Superior temporal gyrus (tissue), 1 donor: ENCODE measurements at regions not wholly inside any gene's neighbourhood (a gene's known extent, or its start where the extent isn't known, plus 50 kb on each side); places are given as distances from the start of the nearest gene placed in this dataset.
A peak's percentile ranks its signal among the peaks of the same experiment; 100 is the strongest.
"Not testable (repeated sequence)": the region's sequence is repeated elsewhere in the genome, so short reads cannot be mapped to it uniquely, and the experiment has no call there.

Experiments used
- DNase-seq: peaks from one replicate; pipeline ENCODE4 v3.0.0-alpha.2; 2016; ENCODE audit errors: extremely low spot score

DNA sequence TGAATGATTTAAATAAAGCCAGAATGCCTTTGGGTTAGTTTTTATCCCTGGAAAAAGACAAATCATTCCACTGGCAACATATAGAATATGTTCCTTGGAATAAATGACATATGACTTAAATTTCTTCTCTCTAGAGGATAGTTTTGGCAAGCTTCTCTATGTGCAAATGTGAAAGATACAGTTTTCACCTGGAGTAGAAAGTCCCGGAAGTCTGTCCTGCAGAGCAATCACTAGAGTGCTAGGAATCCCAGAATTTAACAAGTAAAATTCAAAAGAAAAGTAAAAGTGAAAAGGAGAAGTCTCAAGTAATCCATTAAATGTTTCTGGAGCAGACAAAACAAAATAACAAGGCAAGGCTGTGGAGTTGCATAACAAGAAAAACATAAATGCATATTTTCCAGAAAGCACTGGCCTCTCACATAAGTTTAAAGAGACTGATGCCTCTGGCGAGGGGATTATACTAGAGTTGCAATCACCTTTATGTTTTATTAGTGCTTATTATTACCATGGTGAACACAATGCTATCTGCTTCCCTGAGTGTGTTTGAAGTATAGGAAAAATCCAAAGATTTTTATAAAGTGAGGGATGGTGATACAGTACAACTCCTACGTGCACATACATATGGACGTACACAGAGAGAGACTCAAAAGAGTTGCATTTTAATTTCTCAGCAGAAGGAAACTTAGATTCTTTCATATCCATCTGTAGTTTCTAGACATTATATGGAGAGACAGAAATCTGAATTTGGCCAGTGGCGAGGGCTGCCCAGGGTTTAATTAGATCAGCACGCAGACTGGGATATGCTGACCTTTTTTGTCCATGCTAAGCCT lies 188.3 kb upstream of the ANKRD55 start:
- DNase-seq: no peak

DNA sequence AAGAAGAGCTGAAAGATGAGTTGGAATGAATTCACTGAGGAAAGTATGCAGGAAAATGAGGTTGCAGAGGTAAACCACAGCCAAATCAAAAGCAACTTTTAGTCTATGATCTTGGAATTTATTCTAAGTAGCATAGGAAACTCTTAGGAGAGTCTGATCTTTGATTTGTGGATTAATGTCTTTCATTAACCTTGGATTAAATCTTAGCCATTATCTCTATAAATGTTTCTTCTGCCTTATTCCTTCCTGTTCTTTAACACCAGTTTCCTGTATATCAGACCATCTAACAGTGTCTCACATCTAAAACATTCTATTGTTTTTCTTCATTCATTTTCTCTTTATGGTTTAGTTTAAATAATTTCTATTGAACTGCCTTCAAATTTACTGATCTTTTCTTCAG lies 187.2 kb upstream of the ANKRD55 start:
- DNase-seq: no peak

DNA sequence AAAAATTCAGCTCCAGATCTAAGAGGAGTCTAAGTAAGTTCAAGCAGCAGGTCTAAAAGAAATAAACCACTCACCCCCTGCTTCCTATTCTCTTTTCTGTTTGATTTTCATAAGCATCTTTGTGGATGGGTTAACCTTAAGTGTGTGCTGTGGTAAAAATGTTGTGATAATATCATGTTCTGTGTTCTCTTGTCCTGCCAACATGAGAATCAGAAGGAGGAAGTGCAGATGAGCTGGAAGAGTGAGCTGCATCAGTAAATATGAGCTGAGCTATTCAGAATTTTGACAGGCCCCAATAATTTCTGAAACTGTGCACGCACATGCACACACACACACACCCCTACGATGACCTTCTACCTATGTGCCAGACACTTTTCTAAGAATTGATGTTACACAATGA lies 186.5 kb upstream of the ANKRD55 start:
- no peak for DNase-seq

DNA sequence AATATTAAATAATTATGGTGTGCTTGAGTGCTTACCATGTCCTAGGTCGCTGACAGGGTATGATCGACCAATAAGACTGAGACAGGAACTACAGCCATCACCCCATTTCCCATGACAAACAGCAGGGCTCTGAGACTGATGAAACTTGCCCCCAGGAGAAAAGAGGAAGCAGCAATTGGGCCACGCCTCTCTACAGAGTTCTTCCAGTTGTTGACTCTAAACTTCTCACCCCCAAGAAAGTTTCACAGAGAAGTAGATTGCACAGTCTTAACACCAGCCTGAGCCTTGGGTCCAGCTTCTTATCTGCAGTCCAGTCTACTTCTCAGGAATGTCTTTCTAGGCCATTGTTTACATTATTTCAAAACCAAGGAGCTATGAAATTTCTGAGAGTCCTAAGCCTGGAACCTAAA lies 182.2 kb upstream of the ANKRD55 start:
- no peak for DNase-seq

DNA sequence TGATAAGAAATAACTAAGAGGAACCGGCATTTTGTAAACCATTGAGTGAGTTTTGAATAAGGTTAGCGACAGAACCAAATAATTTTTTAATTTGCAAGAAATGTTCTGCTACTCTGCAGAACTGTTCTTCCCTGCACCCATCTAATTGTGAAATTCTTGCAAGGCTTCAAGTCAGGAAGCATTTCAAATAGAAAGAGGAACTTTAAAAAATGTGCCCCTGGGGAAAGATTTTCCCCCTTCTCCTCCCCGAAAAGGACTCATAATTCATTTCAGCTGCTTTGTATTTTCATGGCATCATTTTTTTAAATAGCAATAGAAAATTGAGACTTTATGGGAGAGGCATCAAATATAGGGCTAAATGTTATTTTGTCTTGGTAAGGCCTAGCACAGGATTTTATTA lies 180.9 kb upstream of the ANKRD55 start:
- DNase-seq: no peak

DNA sequence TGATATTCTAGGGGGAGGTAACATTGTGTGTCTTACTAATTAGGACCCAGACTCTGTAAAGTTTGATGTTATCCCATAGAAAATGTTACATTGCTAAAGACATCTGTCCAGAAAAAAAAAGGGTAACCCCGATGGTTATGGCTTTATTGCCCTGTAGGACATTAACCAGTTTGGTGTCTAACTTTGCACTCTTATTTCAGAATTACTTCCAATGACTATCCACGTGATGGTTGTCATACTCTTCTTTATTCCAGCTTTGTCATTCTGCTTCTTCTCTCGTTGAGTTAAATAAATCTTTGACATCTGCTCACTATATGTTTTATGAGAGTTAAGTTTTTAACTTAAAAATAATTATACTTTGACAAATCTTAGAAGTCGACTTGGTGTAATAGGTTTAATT lies 180.4 kb upstream of the ANKRD55 start:
- DNase-seq: no peak

DNA sequence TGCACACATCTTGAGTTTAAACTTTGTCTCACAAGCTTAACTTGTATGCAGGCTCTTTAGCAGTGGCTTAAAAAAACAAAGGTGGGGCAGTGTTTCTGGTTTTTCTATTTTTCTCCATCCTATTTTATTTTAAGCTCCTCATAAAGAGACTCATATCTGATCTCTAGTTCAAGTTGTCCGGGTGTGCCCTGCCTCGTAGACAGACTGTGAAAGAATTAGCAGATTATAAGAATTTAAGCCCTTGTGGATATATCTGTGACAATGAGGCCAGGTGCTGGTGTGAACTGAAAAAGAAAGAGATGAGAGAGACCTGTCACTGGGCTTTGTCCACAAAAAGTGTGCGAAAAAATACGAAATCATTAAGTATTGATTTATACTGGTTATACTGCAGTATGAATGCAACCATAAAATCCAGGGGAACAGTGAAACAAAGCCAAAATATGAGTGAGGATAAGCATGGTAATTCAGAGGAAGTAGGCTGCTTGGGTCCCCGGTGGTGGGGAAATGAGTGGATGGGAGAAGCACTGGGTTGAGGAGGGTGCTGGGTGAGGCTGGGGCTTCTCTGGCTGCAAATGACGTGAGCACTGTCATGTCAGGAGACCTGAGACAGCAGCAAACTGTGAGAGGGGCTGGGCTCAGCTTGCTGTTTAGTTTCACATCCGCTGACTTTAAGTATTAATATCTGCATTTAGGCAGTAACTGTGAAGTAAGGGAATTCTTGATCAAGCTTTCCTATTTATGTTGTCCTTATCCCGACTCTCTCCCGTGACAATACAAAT lies 179.7 kb upstream of the ANKRD55 start:
- DNase-seq: no peak

DNA sequence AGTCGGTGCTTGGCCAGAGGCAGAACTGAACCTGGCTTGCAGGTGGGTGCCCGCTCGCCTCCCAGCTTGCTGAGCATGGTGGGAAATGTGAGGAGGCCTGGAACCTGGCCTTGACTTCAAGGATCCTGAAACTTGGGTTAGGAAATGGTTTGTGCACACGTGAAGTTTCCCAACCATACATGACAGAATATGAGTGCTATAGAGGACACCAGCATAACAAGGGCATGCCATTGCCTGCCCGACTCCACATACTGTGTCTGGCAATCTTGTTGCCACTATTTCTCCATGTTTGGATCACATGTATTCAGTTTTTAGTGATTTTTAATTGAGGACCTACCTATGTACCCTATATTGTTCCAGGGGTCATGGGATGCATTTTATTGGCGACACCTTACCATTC lies 177.6 kb upstream of the ANKRD55 start:
- no peak for DNase-seq

DNA sequence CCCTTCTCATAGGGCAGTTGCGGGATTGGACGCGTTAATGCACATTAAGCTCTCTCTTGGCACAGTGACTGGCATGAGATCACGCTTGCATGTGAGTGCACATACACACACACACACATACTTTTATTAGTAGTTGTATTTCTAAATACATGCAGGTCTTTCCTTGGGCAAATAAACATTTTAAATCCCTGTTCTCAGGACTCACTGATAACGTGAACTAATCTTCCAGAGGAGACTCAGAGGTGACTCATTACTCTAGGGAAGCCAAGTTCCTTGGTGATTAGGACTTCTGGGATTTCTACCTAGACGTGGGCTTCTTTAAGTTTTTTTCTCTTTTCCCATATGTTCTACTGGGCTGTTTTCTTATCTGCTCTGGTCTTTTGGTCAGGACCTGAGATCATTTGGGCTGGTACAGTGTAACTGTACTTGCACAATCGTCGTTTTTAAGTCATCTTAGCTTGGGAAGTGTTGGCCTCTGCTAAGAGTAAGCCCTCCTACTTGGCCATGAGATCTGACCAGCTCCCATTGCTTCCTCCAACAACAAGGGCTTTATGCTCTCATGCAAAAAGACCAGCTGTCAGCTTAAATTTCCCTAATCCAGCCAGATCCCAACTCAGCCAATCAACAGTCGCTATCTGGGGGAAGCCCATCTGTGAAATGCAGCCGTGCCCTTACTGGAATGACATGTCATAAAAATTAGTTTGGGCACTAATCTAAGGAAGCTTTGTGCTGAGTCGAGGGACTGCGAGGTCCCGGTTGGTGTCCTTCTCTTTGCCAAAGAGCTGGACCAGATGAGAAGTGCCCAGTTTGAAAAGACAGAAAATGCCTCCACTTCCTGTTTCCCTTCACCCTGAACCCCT lies 176.4 kb upstream of the ANKRD55 start:
- DNase-seq: peak; percentile 49

DNA sequence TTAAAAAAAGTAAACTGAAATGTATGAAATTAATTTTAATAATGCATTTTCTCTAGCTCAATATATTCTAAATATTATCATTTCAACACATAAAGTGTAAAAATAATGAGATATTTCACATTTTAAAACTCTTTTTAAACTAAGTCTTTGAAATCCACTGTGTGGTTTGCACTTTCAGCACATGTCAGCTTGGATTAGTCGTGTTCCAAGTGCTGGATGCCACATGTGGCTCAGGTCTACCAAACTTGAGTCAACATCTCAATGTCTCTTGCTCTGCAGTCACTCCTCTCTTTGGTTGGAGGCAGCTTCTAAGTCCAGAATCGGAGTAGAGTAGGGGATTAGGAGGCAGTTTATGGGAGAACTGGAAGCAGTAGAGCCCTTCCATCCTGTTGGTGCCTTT lies 173.7 kb upstream of the ANKRD55 start:
- DNase-seq: no peak

DNA sequence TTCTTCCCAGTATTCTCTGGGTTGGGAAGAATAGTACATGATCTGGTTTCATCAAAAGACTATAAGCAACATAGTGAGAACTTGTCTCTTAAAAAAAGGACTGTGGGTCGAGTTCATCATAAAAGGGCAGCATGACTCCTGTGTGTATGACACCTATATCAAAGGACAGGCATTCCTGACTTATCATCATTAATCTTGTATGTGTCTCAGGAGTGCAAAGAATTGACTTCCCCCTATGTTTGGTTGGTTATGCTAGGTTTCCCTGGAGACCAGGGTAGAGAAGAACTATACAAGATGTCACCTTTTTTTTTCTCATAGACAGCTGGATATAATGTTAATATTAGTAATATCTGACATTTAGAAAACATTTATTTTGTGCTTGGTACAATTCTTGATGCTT lies 173.1 kb upstream of the ANKRD55 start:
- no peak for DNase-seq

DNA sequence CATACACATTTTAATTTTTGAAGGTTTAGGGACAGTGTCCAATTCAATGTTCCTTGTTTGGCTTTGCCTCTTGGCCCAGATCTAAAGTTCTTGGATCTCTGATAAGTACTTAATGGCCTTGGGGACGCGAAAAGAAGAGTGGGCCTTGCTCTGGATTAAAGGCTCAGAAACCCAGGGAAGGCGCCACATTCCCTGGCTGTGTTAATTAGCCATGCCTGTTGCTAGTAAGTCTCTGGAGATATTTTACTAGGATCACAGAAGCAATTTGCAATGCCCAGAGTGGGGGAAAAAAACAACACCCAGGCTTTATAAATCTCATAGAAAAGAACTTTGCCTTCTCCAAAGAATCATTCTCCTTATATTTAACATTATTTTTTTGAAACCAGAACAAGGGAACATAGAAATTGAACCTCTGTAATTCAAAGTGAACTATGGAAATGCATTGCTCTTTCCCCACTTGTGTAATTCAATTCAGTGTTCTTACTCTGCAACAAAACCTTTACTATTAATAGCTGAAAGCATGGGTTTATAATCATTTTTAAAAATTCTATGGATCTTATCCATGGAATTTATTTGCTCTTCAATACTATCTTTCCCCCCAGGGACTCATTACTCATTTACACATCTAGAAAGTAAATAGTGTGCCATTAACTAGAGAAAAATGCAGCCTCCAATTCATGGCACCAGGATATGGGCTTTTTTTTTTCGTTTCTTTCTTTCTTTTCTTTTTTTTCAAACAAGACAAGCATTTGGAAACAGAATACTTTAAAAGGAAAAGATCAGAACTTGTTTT lies 172.2 kb upstream of the ANKRD55 start:
- DNase-seq: no peak

DNA sequence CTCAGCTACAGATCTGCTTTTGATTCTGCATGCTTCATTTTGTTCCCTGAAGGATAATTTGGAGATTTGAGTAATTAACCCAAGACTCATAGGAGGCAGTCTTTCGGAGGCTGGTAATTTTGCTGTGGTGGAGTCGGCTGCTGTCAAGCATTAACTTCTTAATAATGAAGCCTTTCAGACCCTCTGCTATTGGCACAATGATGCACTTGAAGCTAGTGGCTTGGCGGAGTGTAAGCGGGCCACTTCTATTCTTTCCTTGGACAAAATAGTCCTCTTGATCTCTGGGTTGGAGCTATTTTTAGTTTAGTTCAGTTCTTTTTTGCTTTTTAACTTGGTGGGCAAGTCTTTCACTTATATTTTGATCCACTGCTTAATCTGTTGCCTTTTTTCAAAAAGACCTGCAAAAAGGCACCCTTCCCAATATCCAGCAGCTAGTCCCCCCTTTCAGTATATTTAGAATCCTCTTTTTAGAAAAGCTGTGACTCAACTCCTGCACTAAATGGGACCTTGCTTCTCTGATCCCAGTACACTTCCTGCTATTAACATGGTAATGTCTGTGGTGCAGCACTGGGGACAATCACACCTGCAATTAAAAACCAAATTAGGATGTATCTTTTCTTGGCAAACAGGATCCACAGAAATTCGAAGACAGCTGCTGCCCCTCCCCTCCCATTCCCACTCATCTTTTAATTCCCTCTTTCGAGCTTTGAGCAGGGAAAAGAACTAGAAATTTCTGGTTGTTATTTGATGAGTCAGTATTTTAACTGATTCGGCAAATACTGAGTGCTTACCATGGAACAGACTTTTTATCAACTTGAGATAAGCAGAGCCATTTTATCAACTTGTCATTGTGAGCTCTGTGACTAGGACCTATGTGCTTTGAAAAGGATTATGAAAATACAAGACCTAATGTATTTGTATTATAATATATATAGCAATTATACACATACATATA lies 169.4 kb upstream of the ANKRD55 start:
- peak; percentile 58 for DNase-seq

DNA sequence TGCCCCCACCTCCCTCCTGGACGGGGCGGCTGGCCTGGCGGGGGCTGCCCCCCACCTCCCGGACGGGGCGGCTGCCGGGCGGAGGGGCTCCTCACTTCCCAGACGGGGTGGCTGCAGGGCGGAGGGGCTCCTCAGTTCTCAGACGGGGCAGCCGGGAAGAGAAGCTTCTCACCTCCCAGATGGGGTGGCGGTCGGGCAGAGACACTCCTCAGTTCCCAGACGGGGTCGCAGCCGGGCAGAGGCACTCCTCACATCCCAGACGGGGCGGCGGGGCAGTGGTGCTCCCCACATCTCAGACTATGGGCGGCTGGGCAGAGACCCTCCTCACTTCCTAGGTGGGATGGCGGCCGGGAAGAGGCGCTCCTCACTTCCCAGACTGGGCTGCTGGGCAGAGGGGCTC lies 164.7 kb upstream of the ANKRD55 start:
- not testable (repeated sequence) for DNase-seq

DNA sequence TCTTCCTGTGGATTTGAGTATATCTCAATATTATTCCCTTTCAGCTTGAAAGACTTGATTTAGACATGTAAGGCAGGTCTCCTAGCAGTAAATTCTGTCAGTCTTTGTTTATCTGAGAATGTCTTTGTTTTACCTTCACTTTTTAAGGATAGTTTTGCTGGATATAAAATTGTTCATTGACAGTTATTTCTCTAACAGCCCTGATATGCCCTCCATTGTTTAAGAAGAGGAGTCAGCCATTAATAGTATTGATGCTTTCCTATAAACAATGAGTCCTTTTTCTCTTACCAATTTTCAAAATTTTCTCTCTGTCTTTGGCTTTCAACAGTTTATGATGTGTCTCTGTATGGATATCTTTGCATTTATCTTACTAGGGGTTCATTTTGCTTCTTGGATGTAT lies 163.5 kb upstream of the ANKRD55 start:
- no peak for DNase-seq

DNA sequence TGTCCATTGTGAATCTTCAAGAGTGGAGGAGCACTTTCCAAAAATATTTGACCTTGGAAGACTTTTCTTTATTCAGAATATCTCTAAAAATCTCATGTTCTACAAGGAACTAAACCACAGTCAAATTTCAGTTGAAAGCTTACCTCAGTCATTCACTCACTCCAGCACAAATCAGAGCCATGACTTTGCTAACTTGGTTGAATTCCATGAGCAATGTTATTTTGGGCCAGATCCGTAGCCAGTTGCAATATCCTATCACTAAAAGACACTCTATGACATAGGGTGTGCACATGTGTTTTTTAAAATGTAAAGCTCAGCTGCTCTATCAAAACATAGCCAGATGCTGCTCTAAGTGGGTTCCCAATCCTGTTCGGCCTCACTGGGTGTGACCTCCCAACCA lies 156.1 kb upstream of the ANKRD55 start:
- no peak for DNase-seq

DNA sequence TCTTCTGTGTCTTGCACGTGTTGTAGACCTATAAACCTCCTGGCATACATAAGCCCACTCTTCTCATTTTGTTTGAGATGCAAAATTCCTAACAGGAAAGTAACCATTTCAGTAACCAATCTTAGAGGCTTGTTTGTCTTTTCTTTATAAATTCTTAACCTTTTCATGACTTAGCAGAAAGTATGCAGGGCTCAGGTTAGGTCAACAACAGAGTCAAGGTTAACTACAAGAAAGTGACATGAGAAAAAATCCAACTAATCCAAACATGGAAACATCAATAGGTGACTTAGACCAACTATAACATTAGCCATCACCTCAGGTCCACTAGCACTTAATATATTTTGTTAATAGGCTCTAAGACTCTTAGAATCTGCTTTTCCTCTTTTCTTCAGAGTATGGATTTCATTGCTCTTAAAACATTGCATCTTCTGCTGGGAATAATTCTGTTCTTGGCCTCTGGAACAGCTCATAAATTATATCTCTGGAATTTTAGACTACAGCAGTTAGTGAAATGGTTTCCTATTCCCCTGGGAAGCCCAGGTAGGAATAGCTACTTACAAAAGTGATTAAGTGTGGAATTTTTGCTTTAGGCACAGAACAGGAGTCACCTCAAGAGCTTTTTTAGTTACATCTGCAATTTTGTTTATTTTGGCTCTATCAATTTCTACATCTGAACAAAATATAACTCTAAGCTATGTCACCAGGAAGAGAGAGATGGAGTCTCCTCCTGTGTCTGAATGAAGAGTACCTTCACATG lies 155.3 kb upstream of the ANKRD55 start:
- no peak for DNase-seq

DNA sequence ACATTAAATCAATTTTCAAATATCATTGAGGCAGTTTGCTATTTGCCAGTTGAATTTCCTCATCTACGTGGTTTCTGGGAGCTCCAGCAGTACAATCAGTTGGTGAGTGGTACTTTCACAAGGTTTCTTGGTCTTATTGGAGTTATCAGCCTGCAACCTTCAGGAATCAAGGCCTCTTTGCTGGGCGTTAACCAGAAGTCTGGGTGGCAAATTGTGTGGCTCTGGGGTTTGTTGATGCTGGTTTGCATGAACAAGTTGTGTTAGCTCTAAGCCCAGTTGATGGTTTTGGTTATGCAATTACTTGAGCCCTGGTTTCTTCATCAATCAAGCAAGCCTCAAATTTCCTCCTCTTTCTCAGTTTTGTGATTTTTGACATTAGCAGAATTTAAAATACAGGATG lies 152.9 kb upstream of the ANKRD55 start:
- DNase-seq: no peak

DNA sequence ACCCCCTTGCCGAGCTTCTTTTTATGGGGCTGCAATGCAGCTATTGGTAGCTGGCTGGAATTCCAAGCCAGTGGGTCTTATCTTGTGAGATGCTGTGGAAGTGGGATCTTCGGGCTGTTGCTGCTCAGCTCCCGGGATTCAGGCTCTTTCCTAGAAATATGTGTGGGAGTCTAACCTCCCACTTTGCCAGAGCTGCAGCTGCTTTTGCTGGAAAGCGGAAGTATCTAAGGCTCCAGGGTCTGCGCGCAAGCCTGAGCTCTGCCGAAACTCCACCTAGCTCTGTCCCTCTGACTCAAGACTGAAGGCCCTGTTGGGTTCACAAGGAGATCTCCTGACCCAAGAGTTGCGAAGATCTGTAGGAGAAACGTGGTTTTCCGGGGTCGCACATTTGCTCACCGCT lies 151.1 kb upstream of the ANKRD55 start:
- DNase-seq: no peak

DNA sequence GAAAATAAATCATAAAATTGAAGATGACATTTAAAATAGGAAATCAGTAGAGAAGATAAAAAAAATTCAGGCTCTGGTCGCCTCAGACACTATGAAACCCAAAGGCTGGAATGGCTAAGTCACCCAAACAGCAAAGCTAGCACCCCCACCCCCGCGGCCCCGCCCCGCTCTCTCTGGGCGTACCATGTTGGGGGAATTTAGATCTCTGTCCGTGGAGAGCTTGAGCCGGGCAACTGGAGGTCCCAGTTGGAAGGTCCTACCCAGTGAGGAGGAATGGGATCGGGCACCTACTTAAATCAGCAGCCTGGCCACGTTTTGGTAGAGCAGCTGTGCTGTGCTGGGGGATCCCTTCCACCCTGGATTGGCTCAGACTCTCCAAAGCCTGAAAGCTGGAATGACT lies 150.6 kb upstream of the ANKRD55 start:
- DNase-seq: no peak
